ENCODE measurements at regions not wholly inside any gene's neighbourhood (a gene's known extent, or its start where the extent isn't known, plus 50 kb on each side); places are given as distances from the start of the nearest gene placed in this dataset.

DNA sequence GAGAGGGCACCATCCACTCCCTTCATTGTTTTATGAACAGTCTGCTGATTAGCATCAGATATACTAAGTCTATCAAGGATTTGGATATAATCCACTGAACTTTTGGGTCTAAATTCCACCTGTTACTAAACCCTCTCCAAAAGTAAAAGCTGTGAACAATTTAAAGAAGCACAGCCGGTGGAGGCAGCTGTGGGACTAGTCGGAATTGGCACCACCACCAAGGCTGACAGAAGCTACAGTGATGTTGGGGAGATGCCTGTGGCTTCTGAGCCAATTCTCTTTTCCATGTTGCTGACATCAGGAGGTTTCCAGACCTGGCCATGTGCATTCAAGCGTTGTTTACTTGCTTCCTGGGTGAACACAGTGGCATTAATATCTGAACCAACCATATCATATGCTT lies 679.0 kb upstream of the CA10 start:
- intact Hi-C loops (cut with DNase I), result no loop called here
- TF ChIP-seq, protein P1, sequence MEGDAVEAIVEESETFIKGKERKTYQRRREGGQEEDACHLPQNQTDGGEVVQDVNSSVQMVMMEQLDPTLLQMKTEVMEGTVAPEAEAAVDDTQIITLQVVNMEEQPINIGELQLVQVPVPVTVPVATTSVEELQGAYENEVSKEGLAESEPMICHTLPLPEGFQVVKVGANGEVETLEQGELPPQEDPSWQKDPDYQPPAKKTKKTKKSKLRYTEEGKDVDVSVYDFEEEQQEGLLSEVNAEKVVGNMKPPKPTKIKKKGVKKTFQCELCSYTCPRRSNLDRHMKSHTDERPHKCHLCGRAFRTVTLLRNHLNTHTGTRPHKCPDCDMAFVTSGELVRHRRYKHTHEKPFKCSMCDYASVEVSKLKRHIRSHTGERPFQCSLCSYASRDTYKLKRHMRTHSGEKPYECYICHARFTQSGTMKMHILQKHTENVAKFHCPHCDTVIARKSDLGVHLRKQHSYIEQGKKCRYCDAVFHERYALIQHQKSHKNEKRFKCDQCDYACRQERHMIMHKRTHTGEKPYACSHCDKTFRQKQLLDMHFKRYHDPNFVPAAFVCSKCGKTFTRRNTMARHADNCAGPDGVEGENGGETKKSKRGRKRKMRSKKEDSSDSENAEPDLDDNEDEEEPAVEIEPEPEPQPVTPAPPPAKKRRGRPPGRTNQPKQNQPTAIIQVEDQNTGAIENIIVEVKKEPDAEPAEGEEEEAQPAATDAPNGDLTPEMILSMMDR (IDR thresholded peaks at IDR 0.05), result no peak
- TF ChIP-seq POLR2A (IDR thresholded peaks at IDR 0.05), result no peak
- H3K36me3 ChIP-seq, result no peaks in the 10 kb centered on the region

DNA sequence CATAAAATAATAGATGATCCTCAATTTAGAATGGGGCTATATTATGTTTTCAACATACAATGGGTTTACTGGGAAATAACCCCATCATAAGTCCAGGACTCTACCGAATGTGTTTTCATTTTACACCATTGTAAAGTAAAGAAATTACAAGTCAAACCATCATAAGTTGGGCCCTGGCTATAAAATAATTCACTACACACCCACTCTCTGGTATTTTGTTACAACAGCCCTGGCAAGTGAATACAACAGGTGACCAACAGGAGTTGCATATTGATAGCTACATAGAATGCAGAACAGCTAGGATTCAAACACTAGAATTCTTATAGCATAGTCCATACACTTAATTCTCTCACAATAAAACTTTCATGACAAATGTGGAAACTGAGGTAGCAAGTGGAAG lies 673.0 kb upstream of the CA10 start:
- Histone ChIP-seq H3K4me3 (no peak overlapping the region), H3K9me3 (no peaks in the 10 kb centered on the region), H3K27me3 (no peaks in the 10 kb centered on the region), H3K27ac (no peak overlapping the region), H3K4me1 (no peaks in the 10 kb centered on the region), H3K36me3 (no peaks in the 10 kb centered on the region)
- TF ChIP-seq, protein P1 (IDR thresholded peaks at IDR 0.05), result no peak
- TF ChIP-seq POLR2A (IDR thresholded peaks at IDR 0.05), result no peak
- intact Hi-C loops (cut with DNase I), result no loop called here
- no peak for DNase-seq
- WGBS, 2 donors, result 87 to 92% methylated on average over 1 of the region's 1 CpG

More for the DNA sequence above, 679.0 kb upstream of the CA10 start:
- Histone ChIP-seq H3K9me3 (no peaks in the 10 kb centered on the region), H3K4me1 (no peaks in the 10 kb centered on the region), H3K27ac (no peak overlapping the region), H3K27me3 (no peaks in the 10 kb centered on the region), H3K4me3 (no peak overlapping the region)
- DNase-seq, result no peak
- 82 to 84% methylated on average over 3 of the region's 3 CpGs for WGBS, 2 donors

DNA sequence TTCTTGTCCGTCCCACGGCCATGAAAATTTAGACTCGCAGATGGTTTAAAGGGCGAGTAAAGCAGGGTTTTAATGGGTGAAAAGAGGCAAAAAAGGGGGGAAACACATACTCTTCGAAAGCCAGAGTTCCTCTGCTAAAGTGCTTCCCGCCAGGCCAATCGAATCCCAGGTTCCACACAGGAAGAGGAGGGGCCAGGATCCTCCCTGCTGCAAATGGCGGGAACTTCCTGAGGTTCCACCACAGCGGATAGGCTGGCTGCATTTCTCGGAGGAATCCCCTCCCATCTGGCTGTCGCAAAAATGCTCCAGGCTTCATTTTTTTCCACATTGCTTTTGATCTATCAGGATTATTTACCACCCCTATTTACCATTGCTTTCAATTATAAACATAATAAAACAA lies 670.1 kb upstream of the CA10 start:
- Histone ChIP-seq H3K36me3 (no peaks in the 10 kb centered on the region), H3K4me3 (no peak overlapping the region), H3K27me3 (no peaks in the 10 kb centered on the region), H3K27ac (no peak overlapping the region), H3K4me1 (no peaks in the 10 kb centered on the region), H3K9me3 (no peaks in the 10 kb centered on the region)
- intact Hi-C loops (cut with DNase I), result no loop called here
- TF ChIP-seq, protein P1 (IDR thresholded peaks at IDR 0.05), result no peak
- no peak for TF ChIP-seq POLR2A (IDR thresholded peaks at IDR 0.05)
- DNase-seq, result no peak
- WGBS, 2 donors, result 75 to 82% methylated on average over 11 of the region's 11 CpGs

DNA sequence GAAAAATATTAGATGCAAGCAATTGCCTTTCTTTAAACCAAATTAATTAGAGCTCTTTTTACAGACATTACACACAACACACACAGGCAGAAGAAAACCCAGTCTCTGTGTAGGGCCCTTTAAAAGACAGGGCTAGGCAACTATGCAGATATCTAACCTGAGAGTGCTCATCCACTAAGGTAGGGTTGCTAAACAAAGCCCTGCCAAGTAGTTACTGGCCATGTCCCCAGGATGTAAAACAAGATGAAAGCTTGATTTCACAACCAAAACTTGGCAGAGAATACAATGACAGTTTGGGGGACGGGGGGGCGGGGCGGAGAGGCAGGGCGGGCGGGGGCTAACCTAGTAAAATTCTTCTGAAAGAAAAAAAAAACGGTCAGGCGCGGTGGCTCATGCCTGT lies 669.0 kb upstream of the CA10 start:
- 75 to 84% methylated on average over 5 to 8 of the region's 8 CpGs for WGBS, 2 donors
- no peaks in the 10 kb centered on the region for H3K36me3 ChIP-seq
- DNase-seq, result no peak
- no peaks in the 10 kb centered on the region for H3K27me3 ChIP-seq
- H3K27ac ChIP-seq, result no peak overlapping the region
- no peaks in the 10 kb centered on the region for H3K4me1 ChIP-seq
- no peaks in the 10 kb centered on the region for H3K9me3 ChIP-seq
- H3K4me3 ChIP-seq, result no peak overlapping the region
- intact Hi-C loops (cut with DNase I), result no loop called here
- TF ChIP-seq POLR2A (IDR thresholded peaks at IDR 0.05), result no peak
- TF ChIP-seq, protein P1 (IDR thresholded peaks at IDR 0.05), result no peak

DNA sequence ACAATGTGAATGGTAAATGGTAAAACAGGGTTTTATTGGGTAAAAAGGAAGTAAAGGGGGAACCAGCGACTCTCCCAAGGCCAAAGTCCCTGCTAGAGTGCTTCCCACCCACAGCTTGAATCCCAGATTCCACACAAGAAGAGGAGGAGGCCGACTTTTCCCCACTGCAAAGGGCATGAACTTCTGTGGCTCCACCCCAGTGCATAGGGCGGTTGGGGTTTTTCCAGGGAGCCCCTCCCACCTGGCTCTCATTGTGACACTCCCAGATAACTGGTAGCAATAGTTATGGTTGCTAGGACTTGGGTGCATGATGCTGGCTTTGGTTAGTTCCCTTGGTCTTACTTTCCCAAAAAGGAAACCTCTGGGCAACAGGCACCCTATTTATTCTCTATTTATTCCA lies 666.0 kb upstream of the CA10 start:
- no peaks in the 10 kb centered on the region for H3K4me1 ChIP-seq
- intact Hi-C loops (cut with DNase I), result no loop called here
- H3K9me3 ChIP-seq, result no peaks in the 10 kb centered on the region

More for the DNA sequence above, 666.0 kb upstream of the CA10 start:
- DNase-seq, result no peak
- no peaks in the 10 kb centered on the region for H3K36me3 ChIP-seq
- no peak overlapping the region for H3K4me3 ChIP-seq
- H3K27me3 ChIP-seq, result no peaks in the 10 kb centered on the region
- 50 to 69% methylated on average over 2 to 3 of the region's 3 CpGs for WGBS, 2 donors
- TF ChIP-seq POLR2A (IDR thresholded peaks at IDR 0.05), result no peak
- TF ChIP-seq, protein P1 (IDR thresholded peaks at IDR 0.05), result no peak
- no peak overlapping the region for H3K27ac ChIP-seq

Measured in esophagus squamous epithelium (tissue), 5 donors.